GM03348 (cell line): ENCODE measurements at regions not wholly inside any gene's neighbourhood (a gene's known extent, or its start where the extent isn't known, plus 50 kb on each side); places are given as distances from the start of the nearest gene placed in this dataset.
A peak's percentile ranks its signal among the peaks of the same experiment; 100 is the strongest.

Experiments used
- DNase-seq: peaks from one replicate; pipeline ENCODE4 v3.0.0; 2012; ENCODE audit warnings: low spot score

- DNase-seq, result no peak
Observed at GRCh38 chr13:66071029-66071428, 1159.1 kb downstream of the PCDH9 start.

- DNase-seq, result no peak
Observed at GRCh38 chr13:66069570-66069969, 1160.6 kb downstream of the PCDH9 start.

GRCh38 chr13:66068683-66069082 is 1161.5 kb downstream of the PCDH9 start:
- DNase-seq, result no peak

GRCh38 chr13:66048888-66049287 is 1181.2 kb downstream of the PCDH9 start:
- DNase-seq, result no peak

GRCh38 chr13:66040506-66040905 is 1189.6 kb downstream of the PCDH9 start:
- no peak for DNase-seq

GRCh38 chr13:66037096-66037495 is 1193.0 kb downstream of the PCDH9 start:
- no peak for DNase-seq

- DNase-seq, result no peak
Observed at GRCh38 chr13:66036636-66037035, 1193.5 kb downstream of the PCDH9 start.

GRCh38 chr13:66036024-66036614 is 1194.0 kb downstream of the PCDH9 start:
- DNase-seq, result no peak

- DNase-seq, result no peak
Observed at GRCh38 chr13:66033924-66034323, 1196.2 kb downstream of the PCDH9 start.

GRCh38 chr13:66021846-66022245 is 1208.3 kb downstream of the PCDH9 start:
- no peak for DNase-seq

- no peak for DNase-seq
Observed at GRCh38 chr13:66014771-66015170, 1215.4 kb downstream of the PCDH9 start.

- DNase-seq, result no peak
Observed at GRCh38 chr13:66009241-66009640, 1220.9 kb downstream of the PCDH9 start.

- DNase-seq, result no peak
Observed at GRCh38 chr13:66003558-66003957, 1226.6 kb downstream of the PCDH9 start.

GRCh38 chr13:66001140-66001539 is 1229.0 kb downstream of the PCDH9 start:
- DNase-seq, result no peak

- no peak for DNase-seq
Observed at GRCh38 chr13:65999411-65999810, 1230.7 kb downstream of the PCDH9 start.

GRCh38 chr13:65990684-65991083 is 1239.5 kb downstream of the PCDH9 start:
- DNase-seq, result no peak

GRCh38 chr13:65985612-65986011 is 1244.5 kb downstream of the PCDH9 start:
- no peak for DNase-seq

- no peak for DNase-seq
Observed at GRCh38 chr13:65977525-65977924, 1252.6 kb downstream of the PCDH9 start.

- DNase-seq, result no peak
Observed at GRCh38 chr13:65971541-65971940, 1258.6 kb downstream of the PCDH9 start.

- no peak for DNase-seq
Observed at GRCh38 chr13:65966991-65967451, 1263.1 kb downstream of the PCDH9 start.

- peak; percentile 3 for DNase-seq
Observed at GRCh38 chr13:65965501-65965900, 1264.6 kb downstream of the PCDH9 start.

GRCh38 chr13:65964672-65965071 is 1265.5 kb downstream of the PCDH9 start:
- DNase-seq, result no peak

- DNase-seq, result no peak
Observed at GRCh38 chr13:65959305-65959704, 1270.8 kb downstream of the PCDH9 start.

- no peak for DNase-seq
Observed at GRCh38 chr13:65946387-65946786, 1283.7 kb downstream of the PCDH9 start.

GRCh38 chr13:65943708-65944107 is 1286.4 kb downstream of the PCDH9 start:
- DNase-seq, result peak; percentile 3
